ENCODE measurements at regions not wholly inside any gene's neighbourhood (a gene's known extent, or its start where the extent isn't known, plus 50 kb on each side); places are given as distances from the start of the nearest gene placed in this dataset.

DNA sequence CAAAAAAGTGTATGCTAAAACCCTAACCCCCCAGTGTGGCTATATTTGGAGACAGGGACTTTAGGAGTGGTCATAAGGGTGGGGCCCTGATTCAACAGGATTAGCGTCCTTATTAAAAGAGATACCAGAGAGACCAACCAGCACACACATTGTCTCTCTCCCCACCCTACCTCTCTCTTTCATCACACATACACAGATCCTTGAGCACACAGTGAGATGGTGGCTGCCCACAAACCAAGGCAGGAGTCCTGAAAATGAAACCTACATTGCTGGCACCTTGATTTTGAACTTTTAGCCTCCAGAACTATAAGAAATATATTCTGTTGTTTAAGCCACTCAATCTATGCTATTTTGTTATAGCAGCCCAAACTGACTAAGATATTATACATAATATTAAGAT, 224.2 kb downstream of the KDR start (continued):
- no peak for TF ChIP-seq CEBPB (IDR thresholded peaks at IDR 0.05; ENCODE audit: low read depth)
- TF ChIP-seq, protein P1, sequence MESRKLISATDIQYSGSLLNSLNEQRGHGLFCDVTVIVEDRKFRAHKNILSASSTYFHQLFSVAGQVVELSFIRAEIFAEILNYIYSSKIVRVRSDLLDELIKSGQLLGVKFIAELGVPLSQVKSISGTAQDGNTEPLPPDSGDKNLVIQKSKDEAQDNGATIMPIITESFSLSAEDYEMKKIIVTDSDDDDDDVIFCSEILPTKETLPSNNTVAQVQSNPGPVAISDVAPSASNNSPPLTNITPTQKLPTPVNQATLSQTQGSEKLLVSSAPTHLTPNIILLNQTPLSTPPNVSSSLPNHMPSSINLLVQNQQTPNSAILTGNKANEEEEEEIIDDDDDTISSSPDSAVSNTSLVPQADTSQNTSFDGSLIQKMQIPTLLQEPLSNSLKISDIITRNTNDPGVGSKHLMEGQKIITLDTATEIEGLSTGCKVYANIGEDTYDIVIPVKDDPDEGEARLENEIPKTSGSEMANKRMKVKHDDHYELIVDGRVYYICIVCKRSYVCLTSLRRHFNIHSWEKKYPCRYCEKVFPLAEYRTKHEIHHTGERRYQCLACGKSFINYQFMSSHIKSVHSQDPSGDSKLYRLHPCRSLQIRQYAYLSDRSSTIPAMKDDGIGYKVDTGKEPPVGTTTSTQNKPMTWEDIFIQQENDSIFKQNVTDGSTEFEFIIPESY (IDR thresholded peaks at IDR 0.05; ENCODE audit: extremely low read depth, insufficient replicate concordance, low read length), result no peak
- no peak for TF ChIP-seq SIN3A (IDR thresholded peaks at IDR 0.05; ENCODE audit: low read depth)

DNA sequence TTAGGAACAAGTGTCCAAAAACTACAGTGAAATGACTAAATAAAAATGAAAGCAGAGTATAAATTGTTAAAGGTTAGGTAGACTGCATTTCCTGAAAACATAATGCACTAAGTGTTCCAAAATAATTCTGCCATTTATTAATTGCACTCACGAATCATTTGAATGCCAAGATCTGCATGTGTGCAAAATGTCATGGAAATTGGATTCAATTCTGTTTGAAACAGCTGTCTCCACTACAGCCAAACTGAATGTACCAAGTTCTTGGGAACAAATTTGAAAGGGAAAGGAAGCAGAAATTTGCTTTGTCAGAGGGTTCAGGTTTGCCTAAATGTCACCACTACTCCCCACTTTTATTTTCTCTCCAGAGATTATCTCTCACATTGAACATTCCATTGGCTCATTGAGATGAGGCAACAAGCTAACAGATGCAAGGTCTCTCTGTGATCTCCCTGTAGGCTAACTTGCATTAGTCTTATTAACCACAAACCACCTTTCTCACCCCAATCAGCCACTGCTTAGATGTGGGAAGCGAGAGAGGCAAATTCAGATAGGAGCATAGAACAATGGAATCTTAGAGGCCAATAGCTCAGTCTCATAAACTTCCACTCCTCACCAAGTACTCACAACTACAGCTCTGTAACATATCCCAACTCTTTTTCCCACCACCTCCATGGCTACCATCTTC, 226.6 kb downstream of the KDR start:
- Histone ChIP-seq H3K9ac (ENCODE audit: low read length) (no peak overlapping the region), H3K36me3 (ENCODE audit: control insufficient read depth in 1 of 2, insufficient read depth in 2 of 2, low read length in 2 of 2) (no peaks in the 10 kb centered on the region), H3K4me2 (ENCODE audit: low read length) (no peak overlapping the region), H4K20me1 (ENCODE audit: insufficient read depth) (no peaks in the 10 kb centered on the region), H2AFZ (ENCODE audit: low read depth, low read length, poor library complexity, severe bottlenecking) (no peak overlapping the region), H3K9me3 (ENCODE audit: control insufficient read depth in 1 of 2, insufficient read depth in 1 of 2, low read depth in 1 of 2, low read length in 2 of 2) (no peaks in the 10 kb centered on the region), H3K4me1 (ENCODE audit: control insufficient read depth in 1 of 2, insufficient read depth in 2 of 2, low read length in 2 of 2) (peaks cover 13 to 16% of the 10 kb centered on the region in 2 experiments; a peak in 3 of 4 replicates), H3K79me2 (ENCODE audit: insufficient read depth, low read length) (no peaks in the 10 kb centered on the region), H3K27me3 (ENCODE audit: insufficient read depth, low read length) (no peaks in the 10 kb centered on the region), H3K9me2 (ENCODE audit: insufficient read depth) (no peaks in the 10 kb centered on the region), H3K27ac (ENCODE audit: low read depth, low read length) (no peak overlapping the region), H3K4me3 (replicated peaks in 1 of 2; ENCODE audit: low read depth in 1 of 2, low read length in 2 of 2) (no peak overlapping the region)
- no peak for ATAC-seq
- TF ChIP-seq JUND (IDR thresholded peaks at IDR 0.05) (no peak), TCF7L2 (IDR thresholded peaks at IDR 0.05; ENCODE audit: borderline replicate concordance, extremely low read depth, insufficient read depth, insufficient read length) (no peak), EZH2 (IDR thresholded peaks at IDR 0.05) (no peak), FOSL1 (IDR thresholded peaks at IDR 0.05; ENCODE audit: low read depth) (no peak), SRF (IDR thresholded peaks at IDR 0.05; ENCODE audit: low read depth) (no peak), CEBPB (IDR thresholded peaks at IDR 0.05; ENCODE audit: low read depth) (no peak), POLR2AphosphoS5 (IDR thresholded peaks at IDR 0.05; ENCODE audit: low read depth, low read length) (no peak), YY1 (IDR thresholded peaks at IDR 0.05; ENCODE audit: extremely low read depth, insufficient replicate concordance, low read depth, low read length) (no peak), ZNF274 (IDR thresholded peaks at IDR 0.05; ENCODE audit: low read depth, low read length) (no peak)
- TF ChIP-seq, protein P2, sequence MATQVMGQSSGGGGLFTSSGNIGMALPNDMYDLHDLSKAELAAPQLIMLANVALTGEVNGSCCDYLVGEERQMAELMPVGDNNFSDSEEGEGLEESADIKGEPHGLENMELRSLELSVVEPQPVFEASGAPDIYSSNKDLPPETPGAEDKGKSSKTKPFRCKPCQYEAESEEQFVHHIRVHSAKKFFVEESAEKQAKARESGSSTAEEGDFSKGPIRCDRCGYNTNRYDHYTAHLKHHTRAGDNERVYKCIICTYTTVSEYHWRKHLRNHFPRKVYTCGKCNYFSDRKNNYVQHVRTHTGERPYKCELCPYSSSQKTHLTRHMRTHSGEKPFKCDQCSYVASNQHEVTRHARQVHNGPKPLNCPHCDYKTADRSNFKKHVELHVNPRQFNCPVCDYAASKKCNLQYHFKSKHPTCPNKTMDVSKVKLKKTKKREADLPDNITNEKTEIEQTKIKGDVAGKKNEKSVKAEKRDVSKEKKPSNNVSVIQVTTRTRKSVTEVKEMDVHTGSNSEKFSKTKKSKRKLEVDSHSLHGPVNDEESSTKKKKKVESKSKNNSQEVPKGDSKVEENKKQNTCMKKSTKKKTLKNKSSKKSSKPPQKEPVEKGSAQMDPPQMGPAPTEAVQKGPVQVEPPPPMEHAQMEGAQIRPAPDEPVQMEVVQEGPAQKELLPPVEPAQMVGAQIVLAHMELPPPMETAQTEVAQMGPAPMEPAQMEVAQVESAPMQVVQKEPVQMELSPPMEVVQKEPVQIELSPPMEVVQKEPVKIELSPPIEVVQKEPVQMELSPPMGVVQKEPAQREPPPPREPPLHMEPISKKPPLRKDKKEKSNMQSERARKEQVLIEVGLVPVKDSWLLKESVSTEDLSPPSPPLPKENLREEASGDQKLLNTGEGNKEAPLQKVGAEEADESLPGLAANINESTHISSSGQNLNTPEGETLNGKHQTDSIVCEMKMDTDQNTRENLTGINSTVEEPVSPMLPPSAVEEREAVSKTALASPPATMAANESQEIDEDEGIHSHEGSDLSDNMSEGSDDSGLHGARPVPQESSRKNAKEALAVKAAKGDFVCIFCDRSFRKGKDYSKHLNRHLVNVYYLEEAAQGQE (IDR thresholded peaks at IDR 0.05; ENCODE audit: low read depth), result no peak
- TF ChIP-seq, protein P3, sequence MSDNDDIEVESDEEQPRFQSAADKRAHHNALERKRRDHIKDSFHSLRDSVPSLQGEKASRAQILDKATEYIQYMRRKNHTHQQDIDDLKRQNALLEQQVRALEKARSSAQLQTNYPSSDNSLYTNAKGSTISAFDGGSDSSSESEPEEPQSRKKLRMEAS (IDR thresholded peaks at IDR 0.05), result no peak
- TF ChIP-seq, protein P1 (IDR thresholded peaks at IDR 0.05; ENCODE audit: extremely low read depth, insufficient replicate concordance, low read length), result no peak
- POLR2A ChIA-PET, result no interaction called here
- DNase-seq (ENCODE audit: low read depth, low spot score), result no peak
- no TSS peak for BruUV-seq (replicated peaks)
- intact Hi-C loops (cut with micrococcal nuclease), result no loop called here
- RAD21 ChIA-PET (ENCODE audit: low non-redundant PET in 1 of 2, low total read pairs in 2 of 2, uncharacterized antibody in 2 of 2, unreplicated experiment in 2 of 2), result no interaction called here
- CTCF ChIA-PET, result no interaction called here
